Smooth muscle cell of the brain vasculature (primary cell): ENCODE measurements at regions not wholly inside any gene's neighbourhood (a gene's known extent, or its start where the extent isn't known, plus 50 kb on each side); places are given as distances from the start of the nearest gene placed in this dataset.
"Not testable (repeated sequence)": the region's sequence is repeated elsewhere in the genome, so short reads cannot be mapped to it uniquely, and the experiment has no call there.

Experiments
- DNase-seq: peaks from one replicate; pipeline ENCODE4 v3.0.0-alpha.2; 2012; ENCODE audit warnings: low read depth, low spot score

GRCh38 chr3:125791021-125791420 lies 178.0 kb upstream of the ROPN1B start:
- not testable (repeated sequence) for DNase-seq

- DNase-seq, result not testable (repeated sequence)
Observed at GRCh38 chr3:125810010-125810409, 159.0 kb upstream of the ROPN1B start.

- not testable (repeated sequence) for DNase-seq
Observed at GRCh38 chr3:125822175-125822574, 146.8 kb upstream of the ROPN1B start.

DNA sequence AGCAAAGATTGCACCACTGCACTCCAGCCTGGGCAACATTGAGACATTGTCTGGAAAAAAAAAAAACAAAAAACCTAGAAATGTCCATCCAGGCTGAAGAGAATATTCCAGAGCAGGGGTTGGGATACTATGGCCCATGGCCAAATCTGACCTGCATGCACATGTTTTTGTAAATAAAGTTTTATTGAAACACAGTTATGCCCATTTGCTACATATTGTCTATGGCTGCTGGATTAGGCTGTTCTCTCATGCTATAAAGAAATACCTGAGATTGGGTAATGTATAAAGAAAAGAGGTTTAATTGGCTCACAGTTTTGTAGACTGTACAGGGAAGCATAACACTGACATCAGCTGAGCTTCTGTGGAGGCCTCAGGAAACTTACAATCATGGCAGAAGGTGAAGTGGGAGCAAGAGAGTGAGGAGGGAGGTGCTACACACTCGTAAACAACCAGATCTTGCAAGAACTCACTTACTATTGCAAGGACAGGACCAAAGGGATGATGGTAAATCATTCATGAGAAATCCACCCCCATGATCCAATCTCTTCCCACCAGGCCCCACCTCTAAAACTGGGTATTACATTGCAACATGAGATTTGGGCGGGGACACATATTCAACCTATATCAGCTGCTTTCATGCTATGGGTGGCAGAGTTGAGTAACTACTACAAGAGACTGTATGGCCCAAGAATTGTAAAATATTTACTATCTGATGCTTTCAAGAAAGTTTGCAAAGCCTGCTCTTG lies 137.8 kb upstream of the ROPN1B start:
- not testable (repeated sequence) for DNase-seq

GRCh38 chr3:125835562-125835961 lies 133.4 kb upstream of the ROPN1B start:
- not testable (repeated sequence) for DNase-seq

DNA sequence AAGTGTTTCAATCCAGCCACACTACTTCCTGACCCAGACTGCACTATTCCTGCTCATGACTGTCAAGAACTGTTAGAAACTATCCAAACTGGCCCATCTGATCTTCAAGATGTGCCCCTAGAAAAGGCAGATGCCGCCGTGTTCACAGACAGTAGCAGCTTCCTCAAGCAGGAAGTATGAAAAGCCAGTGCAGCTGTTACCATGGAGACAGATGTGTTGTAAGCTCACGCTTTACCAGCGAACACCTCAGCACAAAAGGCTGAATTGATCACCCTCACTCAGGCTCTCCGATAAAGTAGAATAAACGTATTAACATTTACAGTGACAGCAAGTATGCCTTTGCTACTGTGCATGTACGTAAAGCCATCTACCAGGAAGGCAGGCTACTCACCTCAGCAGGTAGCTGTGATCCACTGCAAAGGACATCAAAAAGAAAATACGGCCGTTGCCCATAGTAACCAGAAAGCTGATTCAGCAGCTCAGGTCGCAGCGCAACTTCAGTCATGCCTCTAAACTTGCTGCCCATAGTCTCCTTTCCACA lies 132.9 kb upstream of the ROPN1B start:
- DNase-seq, result not testable (repeated sequence)

DNA sequence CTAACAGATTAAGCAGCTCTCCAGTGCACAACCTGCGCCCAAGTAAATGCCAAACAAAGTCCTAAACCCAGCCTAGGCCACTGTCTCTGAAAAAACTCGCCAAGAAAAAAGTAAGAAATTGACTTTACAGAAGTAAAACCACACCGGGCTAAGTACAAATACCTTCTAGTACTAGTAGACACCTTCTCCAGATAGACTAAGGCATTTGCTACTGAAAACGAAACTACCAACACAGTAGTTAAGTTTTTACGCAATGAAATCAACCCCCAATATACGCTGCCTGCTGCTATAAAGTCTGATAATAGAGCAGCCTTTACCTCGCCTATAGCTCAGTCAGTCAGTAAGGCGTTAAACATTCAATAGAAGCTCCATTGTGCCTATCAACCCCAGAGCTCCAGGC lies 132.2 kb upstream of the ROPN1B start:
- not testable (repeated sequence) for DNase-seq

- not testable (repeated sequence) for DNase-seq
Observed at GRCh38 chr3:125838857-125839256, 130.1 kb upstream of the ROPN1B start.

DNA sequence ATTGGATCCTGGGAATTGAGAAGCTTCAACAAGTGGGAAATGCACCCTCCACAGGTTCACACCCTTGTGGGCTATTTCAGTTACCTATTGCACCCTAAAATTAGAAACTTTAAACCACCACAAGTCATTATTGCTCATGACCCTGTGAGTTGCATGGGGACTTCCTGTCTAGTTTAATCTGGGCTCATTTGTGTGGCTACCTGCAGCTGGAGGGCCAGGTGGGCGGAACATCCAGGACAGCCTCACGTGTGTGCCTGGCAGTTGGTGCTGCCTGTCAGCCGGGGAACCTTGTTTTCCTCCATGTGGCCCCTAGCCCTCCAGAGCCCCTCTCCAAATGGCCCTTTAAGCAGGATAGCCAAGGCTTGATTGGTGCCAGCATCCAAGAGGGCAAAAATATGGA lies 128.5 kb upstream of the ROPN1B start:
- not testable (repeated sequence) for DNase-seq

- not testable (repeated sequence) for DNase-seq
Observed at GRCh38 chr3:125847966-125848365, 121.0 kb upstream of the ROPN1B start.

- DNase-seq, result not testable (repeated sequence)
Observed at GRCh38 chr3:125855006-125855405, 114.0 kb upstream of the ROPN1B start.

GRCh38 chr3:125860547-125860946 lies 108.4 kb upstream of the ROPN1B start:
- DNase-seq, result not testable (repeated sequence)

- DNase-seq, result not testable (repeated sequence)
Observed at GRCh38 chr3:125862841-125863254, 106.1 kb upstream of the ROPN1B start.

DNA sequence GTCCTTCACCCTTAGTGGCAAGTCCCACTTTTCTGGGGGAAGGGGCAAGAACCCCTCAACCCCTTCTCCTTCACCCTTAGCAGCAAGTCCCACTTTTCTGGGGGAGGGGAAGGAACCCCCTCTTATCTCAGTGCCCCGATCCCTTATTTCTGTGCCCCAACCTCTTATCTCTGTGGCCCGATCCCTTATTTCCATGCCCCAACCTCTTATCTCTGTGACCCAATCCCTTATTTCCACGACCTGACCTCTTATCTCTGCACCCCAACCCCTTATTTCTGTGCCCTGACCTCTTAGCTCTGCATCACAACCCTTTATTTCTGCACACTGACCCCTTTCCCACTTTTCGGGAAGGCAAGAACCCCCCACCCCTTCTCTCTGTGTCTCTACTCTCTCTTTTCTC lies 104.4 kb upstream of the ROPN1B start:
- DNase-seq, result not testable (repeated sequence)

- peak; percentile 72 for DNase-seq
Observed at GRCh38 chr3:125886006-125886405, 83.0 kb upstream of the ROPN1B start.

DNA sequence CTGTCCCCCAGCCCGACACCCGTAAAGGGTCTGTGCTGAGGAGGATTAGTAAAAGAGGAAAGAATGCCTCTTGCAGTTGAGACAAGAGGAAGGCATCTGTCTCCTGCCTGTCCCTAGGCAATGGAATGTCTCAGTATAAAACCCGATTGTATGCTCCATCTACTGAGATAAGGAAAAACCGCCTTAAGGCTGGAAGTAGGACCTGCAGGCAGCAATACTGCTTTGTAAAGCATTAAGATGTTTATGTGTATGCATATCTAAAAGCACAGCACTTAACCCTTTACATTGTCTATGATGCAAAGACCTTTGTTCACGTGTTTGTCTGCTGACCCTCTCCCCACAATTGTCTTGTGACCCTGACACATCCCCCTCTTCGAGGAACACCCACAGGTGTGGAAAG lies 69.8 kb upstream of the ROPN1B start:
- DNase-seq, result not testable (repeated sequence)

GRCh38 chr3:125901473-125901872 lies 67.5 kb upstream of the ROPN1B start:
- not testable (repeated sequence) for DNase-seq

DNA sequence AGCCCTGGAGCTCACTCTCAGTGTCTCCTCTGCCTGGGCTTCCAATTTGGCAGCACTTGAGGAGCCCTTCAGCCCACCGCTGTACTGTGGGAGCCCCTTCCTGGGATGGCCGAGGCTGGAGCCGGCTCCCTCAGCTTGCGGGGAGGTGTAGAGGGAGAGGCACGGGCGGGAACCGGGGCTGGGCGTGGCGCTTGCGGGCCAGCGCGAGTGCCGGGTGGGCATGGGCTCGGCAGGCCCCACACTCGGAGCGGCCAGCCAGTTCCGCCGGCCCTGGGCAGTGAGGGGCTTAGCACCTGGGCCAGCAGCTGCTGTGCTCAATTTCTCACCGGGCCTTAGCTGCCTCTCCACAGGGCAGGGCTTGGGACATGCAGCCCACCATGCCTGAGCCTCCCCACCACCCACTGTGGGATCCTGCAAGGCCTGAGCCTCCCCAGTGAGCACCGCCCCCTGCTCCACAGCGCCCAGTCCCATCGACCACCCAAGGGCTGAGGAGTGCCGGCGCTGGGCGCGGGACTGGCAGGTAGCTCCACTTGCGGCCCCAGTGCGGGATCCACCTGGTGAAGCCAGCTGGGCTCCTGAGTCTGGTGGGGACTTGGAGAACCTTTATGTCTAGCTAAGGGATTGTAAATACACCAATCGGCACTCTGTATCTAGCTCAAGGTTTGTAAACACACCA lies 65.1 kb upstream of the ROPN1B start:
- DNase-seq, result not testable (repeated sequence)

DNA sequence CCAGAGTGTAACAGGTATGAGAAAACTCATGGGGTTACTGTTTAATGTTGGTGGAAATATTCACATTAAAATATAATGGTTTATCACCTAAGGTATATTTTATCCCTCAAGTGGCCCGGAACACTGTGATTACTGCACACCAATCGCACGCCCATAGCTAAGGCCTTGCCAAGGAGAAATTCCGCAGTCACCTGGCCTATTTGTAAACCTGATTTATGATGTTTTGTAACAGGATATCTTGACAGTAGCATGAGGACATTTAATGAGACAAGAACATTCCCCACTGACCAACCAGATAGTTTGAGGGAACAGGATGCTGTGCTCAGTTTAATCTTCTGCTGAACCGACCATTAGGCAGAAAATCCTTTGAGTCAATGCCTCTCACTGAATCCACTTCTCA lies 61.7 kb upstream of the ROPN1B start:
- not testable (repeated sequence) for DNase-seq

DNA sequence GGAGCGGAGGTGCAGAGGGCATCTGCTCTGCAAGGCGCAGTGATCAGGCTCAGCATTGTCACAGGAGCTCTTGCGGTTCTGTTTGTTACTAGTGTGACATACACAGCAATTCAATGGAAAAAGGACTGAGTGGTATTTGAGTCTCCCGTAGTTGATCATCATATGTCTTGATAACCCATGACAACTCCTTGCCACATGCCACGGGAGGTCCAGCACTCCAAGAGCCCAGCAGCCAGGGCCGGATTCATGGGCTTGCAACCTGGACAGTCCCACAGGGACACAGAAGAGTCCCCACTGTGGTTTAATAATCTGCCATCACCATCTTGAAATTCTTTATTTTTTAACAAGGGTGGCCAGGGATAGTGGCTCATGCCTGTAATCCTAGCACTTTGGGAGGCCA lies 58.1 kb upstream of the ROPN1B start:
- DNase-seq, result not testable (repeated sequence)

- DNase-seq, result not testable (repeated sequence)
Observed at GRCh38 chr3:125914608-125915436, 54.2 kb upstream of the ROPN1B start.

DNA sequence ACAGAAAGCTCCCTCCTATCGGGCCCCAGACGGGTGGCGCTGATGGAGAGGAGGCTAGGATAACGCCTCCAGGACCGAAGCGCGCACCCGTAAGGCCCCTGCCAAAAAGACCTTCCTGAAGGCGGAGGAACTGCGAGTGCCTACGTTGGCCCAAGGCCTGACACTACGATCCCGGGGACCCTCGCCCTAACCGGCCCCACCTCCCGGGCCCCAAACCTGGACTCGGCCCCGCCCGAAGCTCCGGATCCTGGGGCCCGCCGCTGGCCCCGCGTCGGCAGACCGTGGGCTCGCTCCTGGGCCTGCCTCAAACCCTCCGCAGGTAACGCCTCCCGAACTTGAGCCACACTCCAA lies 53.6 kb upstream of the ROPN1B start:
- DNase-seq, result not testable (repeated sequence)
